DMS 273 (cell line): ENCODE measurements at regions not wholly inside any gene's neighbourhood (a gene's known extent, or its start where the extent isn't known, plus 50 kb on each side); places are given as distances from the start of the nearest gene placed in this dataset.

Experiments used
- DNase-seq: peaks from one replicate; lab custom pipeline; 2025; ENCODE audit not compliant: unreplicated experiment; lab: John Stamatoyannopoulos, UW

- no peak for DNase-seq
Observed at GRCh38 chr18:72368308-72368707, 175.8 kb downstream of the CBLN2 start.

GRCh38 chr18:72360634-72361033 is 183.5 kb downstream of the CBLN2 start:
- no peak for DNase-seq

GRCh38 chr18:72342933-72343332 is 201.2 kb downstream of the CBLN2 start:
- DNase-seq = no peak

GRCh38 chr18:72339976-72340375 is 204.2 kb downstream of the CBLN2 start:
- no peak for DNase-seq

- no peak for DNase-seq
Observed at GRCh38 chr18:72336786-72337185, 207.4 kb downstream of the CBLN2 start.

GRCh38 chr18:72329533-72329932 is 214.6 kb downstream of the CBLN2 start:
- no peak for DNase-seq

- DNase-seq = no peak
Observed at GRCh38 chr18:72325307-72325706, 218.8 kb downstream of the CBLN2 start.

GRCh38 chr18:72324677-72325076 is 219.5 kb downstream of the CBLN2 start:
- no peak for DNase-seq

- no peak for DNase-seq
Observed at GRCh38 chr18:72316497-72316896, 227.6 kb downstream of the CBLN2 start.

- DNase-seq = no peak
Observed at GRCh38 chr18:72283148-72283925, 260.8 kb downstream of the CBLN2 start.

- no peak for DNase-seq
Observed at GRCh38 chr18:72273025-72273424, 271.1 kb downstream of the CBLN2 start.

GRCh38 chr18:72261590-72261989 is 282.6 kb downstream of the CBLN2 start:
- no peak for DNase-seq

GRCh38 chr18:72246076-72246475 is 298.1 kb downstream of the CBLN2 start:
- no peak for DNase-seq

GRCh38 chr18:72235422-72235821 is 308.7 kb downstream of the CBLN2 start:
- DNase-seq = no peak

GRCh38 chr18:72233106-72233505 is 311.0 kb downstream of the CBLN2 start:
- no peak for DNase-seq

GRCh38 chr18:72232644-72233043 is 311.5 kb downstream of the CBLN2 start:
- no peak for DNase-seq

GRCh38 chr18:72225958-72226357 is 318.2 kb downstream of the CBLN2 start:
- DNase-seq = no peak

GRCh38 chr18:72223733-72224132 is 320.4 kb downstream of the CBLN2 start:
- DNase-seq = no peak

- no peak for DNase-seq
Observed at GRCh38 chr18:72208920-72209676, 335.0 kb downstream of the CBLN2 start.

GRCh38 chr18:72207280-72207679 is 336.9 kb downstream of the CBLN2 start:
- DNase-seq = no peak

- DNase-seq = no peak
Observed at GRCh38 chr18:72206814-72207213, 337.3 kb downstream of the CBLN2 start.

- DNase-seq = no peak
Observed at GRCh38 chr18:72201032-72201431, 343.1 kb downstream of the CBLN2 start.
